ENCODE measurements at regions not wholly inside any gene's neighbourhood (a gene's known extent, or its start where the extent isn't known, plus 50 kb on each side); places are given as distances from the start of the nearest gene placed in this dataset.

GRCh38 chr1:118504867-118505266, 319.8 kb upstream of the SPAG17 start:
- no peak overlapping the region for H3K4me3 ChIP-seq (ENCODE audit: control insufficient read depth, low read depth, low read length)
- no peak for TF ChIP-seq CTCF (IDR thresholded peaks at IDR 0.05; ENCODE audit: control insufficient read depth, insufficient read depth, low read depth, low read length, missing control alignments)
- DNase-seq (ENCODE audit: low read depth): no peak

GRCh38 chr1:118504221-118504644, 319.2 kb upstream of the SPAG17 start:
- no peak overlapping the region for H3K4me3 ChIP-seq (ENCODE audit: control insufficient read depth, low read depth, low read length)
- TF ChIP-seq CTCF (IDR thresholded peaks at IDR 0.05; ENCODE audit: control insufficient read depth, insufficient read depth, low read depth, low read length, missing control alignments): no peak
- DNase-seq (ENCODE audit: low read depth): no peak

- H3K4me3 ChIP-seq (ENCODE audit: control insufficient read depth, low read depth, low read length): no peak overlapping the region
- no peak for DNase-seq (ENCODE audit: low read depth)
- TF ChIP-seq CTCF (IDR thresholded peaks at IDR 0.05; ENCODE audit: control insufficient read depth, insufficient read depth, low read depth, low read length, missing control alignments): no peak
These were observed 318.7 kb upstream of the SPAG17 start for GRCh38 chr1:118503752-118504151.

- no peak for TF ChIP-seq CTCF (IDR thresholded peaks at IDR 0.05; ENCODE audit: control insufficient read depth, insufficient read depth, low read depth, low read length, missing control alignments)
- DNase-seq (ENCODE audit: low read depth): no peak
- H3K4me3 ChIP-seq (ENCODE audit: control insufficient read depth, low read depth, low read length): no peak overlapping the region
These were observed 310.0 kb upstream of the SPAG17 start for GRCh38 chr1:118494998-118495397.

GRCh38 chr1:118488787-118489186, 303.8 kb upstream of the SPAG17 start:
- no peak for TF ChIP-seq CTCF (IDR thresholded peaks at IDR 0.05; ENCODE audit: control insufficient read depth, insufficient read depth, low read depth, low read length, missing control alignments)
- no peak overlapping the region for H3K4me3 ChIP-seq (ENCODE audit: control insufficient read depth, low read depth, low read length)
- no peak for DNase-seq (ENCODE audit: low read depth)

GRCh38 chr1:118487932-118488331, 302.9 kb upstream of the SPAG17 start:
- no peak overlapping the region for H3K4me3 ChIP-seq (ENCODE audit: control insufficient read depth, low read depth, low read length)
- no peak for DNase-seq (ENCODE audit: low read depth)
- no peak for TF ChIP-seq CTCF (IDR thresholded peaks at IDR 0.05; ENCODE audit: control insufficient read depth, insufficient read depth, low read depth, low read length, missing control alignments)

GRCh38 chr1:118487091-118487490, 302.1 kb upstream of the SPAG17 start:
- no peak for TF ChIP-seq CTCF (IDR thresholded peaks at IDR 0.05; ENCODE audit: control insufficient read depth, insufficient read depth, low read depth, low read length, missing control alignments)
- H3K4me3 ChIP-seq (ENCODE audit: control insufficient read depth, low read depth, low read length): no peak overlapping the region
- DNase-seq (ENCODE audit: low read depth): no peak
